GM21515 (cell line): ENCODE measurements at regions not wholly inside any gene's neighbourhood (a gene's known extent, or its start where the extent isn't known, plus 50 kb on each side); places are given as distances from the start of the nearest gene placed in this dataset.
"Not testable (repeated sequence)": the region's sequence is repeated elsewhere in the genome, so short reads cannot be mapped to it uniquely, and the experiment has no call there.

Source experiments
- ATAC-seq: cut with Tn5 transposase; IDR thresholded peaks from one replicate; pipeline ENCODE4 v1.9.1; 2021; ENCODE audit not compliant: unreplicated experiment

GRCh38 chr20:29296256-29297230, 1960.9 kb upstream of the DEFB115 start:
- no peak for ATAC-seq

- no peak for ATAC-seq
These were observed 1959.8 kb upstream of the DEFB115 start for GRCh38 chr20:29297411-29298270.

GRCh38 chr20:29298271-29298590, 1959.2 kb upstream of the DEFB115 start:
- ATAC-seq: no peak

GRCh38 chr20:29298759-29299613, 1958.5 kb upstream of the DEFB115 start:
- ATAC-seq: no peak

- ATAC-seq: no peak
These were observed 1957.5 kb upstream of the DEFB115 start for GRCh38 chr20:29299811-29300578.

- ATAC-seq: no peak
These were observed 1956.6 kb upstream of the DEFB115 start for GRCh38 chr20:29300579-29301551.

GRCh38 chr20:29301624-29302259, 1955.7 kb upstream of the DEFB115 start:
- ATAC-seq: no peak

GRCh38 chr20:29302979-29303644, 1954.4 kb upstream of the DEFB115 start:
- no peak for ATAC-seq

- ATAC-seq: no peak
These were observed 1950.9 kb upstream of the DEFB115 start for GRCh38 chr20:29306390-29307072.

GRCh38 chr20:29307484-29307883, 1950.0 kb upstream of the DEFB115 start:
- ATAC-seq: not testable (repeated sequence)

GRCh38 chr20:29308956-29309355, 1948.5 kb upstream of the DEFB115 start:
- ATAC-seq: not testable (repeated sequence)

GRCh38 chr20:29309481-29309880, 1948.0 kb upstream of the DEFB115 start:
- ATAC-seq: not testable (repeated sequence)

- not testable (repeated sequence) for ATAC-seq
These were observed 1946.4 kb upstream of the DEFB115 start for GRCh38 chr20:29311046-29311445.

- ATAC-seq: not testable (repeated sequence)
These were observed 1944.8 kb upstream of the DEFB115 start for GRCh38 chr20:29312679-29313078.

- no peak for ATAC-seq
These were observed 1944.0 kb upstream of the DEFB115 start for GRCh38 chr20:29313481-29313880.

- no peak for ATAC-seq
These were observed 1943.2 kb upstream of the DEFB115 start for GRCh38 chr20:29314294-29314693.

- no peak for ATAC-seq
These were observed 1938.5 kb upstream of the DEFB115 start for GRCh38 chr20:29318871-29319461.
